HG03135 (cell line): ENCODE measurements at regions not wholly inside any gene's neighbourhood (a gene's known extent, or its start where the extent isn't known, plus 50 kb on each side); places are given as distances from the start of the nearest gene placed in this dataset.
"Not testable (repeated sequence)": the region's sequence is repeated elsewhere in the genome, so short reads cannot be mapped to it uniquely, and the experiment has no call there.

Experiments
- ATAC-seq: cut with Tn5 transposase; IDR thresholded peaks from one replicate; pipeline ENCODE4 v1.9.1; 2021; ENCODE audit warnings: mild to moderate bottlenecking, moderate library complexity; ENCODE audit not compliant: unreplicated experiment

DNA sequence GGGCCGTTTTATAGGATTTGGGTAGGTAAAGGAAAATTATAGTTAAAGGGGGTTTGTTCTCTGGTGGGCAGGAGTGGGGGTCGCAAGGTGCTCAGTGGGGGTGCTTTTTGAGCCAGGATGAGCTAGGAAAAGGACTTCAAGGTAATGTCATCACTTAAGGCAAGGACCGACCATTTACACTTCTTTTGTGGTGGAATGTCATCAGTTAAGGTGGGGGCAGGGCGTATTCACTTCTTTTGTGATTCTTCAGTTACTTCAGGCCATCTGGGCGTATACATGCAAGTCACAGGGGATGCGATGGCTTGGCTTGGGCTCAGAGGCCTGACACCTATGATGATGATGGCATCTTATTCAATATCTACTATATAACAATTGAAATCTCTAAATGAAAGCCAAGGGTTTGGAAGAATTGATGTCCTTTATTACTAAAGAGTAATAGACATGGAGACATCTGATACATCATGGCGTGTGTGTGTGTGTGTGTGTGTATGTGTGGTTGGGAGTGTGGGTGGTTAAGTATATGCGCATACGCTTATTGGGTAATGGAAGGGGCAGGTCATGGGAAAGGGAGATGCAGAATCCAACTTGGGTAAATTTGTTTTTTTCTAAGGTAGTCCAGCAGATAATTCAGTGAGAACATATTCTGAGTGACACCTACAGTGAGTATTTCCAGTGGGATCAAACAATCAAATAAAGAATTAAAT, 236.9 kb upstream of the DUSP10 start:
- not testable (repeated sequence) for ATAC-seq

- not testable (repeated sequence) for ATAC-seq
These were observed 231.9 kb upstream of the DUSP10 start for GRCh38 chr1:221973787-221974186.

DNA sequence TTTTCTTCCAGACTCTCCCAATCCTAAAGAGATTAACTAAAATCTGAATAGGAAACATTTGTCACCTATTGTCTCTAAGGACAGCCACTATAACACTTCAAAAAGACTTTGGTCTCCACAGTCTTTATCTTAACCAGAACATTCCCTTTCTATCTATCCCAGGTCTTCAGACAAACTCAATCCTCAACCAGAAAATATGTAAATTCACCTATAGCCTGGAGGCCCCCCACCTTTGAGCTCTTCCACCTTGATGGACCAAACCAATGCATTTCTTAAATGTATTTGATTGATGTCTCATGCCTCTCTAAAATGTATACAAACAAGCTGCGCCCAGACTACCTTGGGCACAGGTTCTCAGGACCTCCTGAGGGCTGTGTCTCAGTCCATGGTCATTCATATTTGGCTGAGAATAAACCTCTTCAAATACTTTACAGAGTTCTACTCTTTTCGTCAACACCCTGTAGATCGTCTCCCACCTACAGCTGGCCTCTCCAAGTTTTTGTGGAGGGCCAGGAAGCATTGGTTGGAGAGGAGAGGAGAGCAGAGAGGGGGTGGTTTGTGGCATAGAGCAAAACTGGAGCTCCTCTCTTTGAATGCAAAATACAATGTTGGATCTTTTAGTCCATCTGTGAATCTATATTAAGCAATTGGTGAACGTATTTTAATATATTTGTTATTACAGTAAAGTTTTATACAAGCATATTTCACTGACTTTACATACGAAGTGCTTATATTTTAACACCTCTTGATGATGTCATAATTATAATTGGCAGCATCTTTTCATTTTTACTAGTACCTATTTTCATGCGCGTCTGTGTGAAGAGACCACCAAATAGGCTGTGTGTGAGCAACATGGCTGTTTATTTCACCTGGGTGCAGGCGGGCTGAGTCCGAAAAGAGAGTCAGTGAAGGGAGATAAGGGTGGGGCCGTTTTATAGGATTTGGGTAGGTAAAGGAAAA, 230.7 kb upstream of the DUSP10 start:
- ATAC-seq, result no peak

- not testable (repeated sequence) for ATAC-seq
These were observed 229.1 kb upstream of the DUSP10 start for GRCh38 chr1:221971035-221971434.

GRCh38 chr1:221969298-221969858, 227.5 kb upstream of the DUSP10 start:
- ATAC-seq, result not testable (repeated sequence)

GRCh38 chr1:221967538-221967937, 225.6 kb upstream of the DUSP10 start:
- ATAC-seq, result not testable (repeated sequence)

DNA sequence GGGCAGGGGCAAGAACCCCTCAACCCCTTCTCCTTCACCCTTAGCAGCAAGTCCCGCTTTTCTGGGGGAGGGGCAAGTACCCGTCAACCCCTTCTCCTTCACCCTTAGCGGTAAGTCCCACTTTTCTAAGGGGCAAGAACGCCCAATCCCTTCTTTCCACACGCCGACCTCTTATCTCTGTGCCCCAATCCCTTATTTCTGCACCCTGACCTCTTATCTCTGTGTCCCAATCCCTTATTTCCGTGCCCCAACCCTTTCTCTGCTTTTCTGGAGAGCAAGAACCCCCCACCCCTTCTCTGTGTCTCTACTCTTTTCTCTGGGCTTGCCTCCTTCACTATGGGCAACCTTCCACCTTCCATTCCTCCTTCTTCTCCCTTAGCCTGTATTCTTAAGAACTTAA, 225.0 kb upstream of the DUSP10 start:
- not testable (repeated sequence) for ATAC-seq

GRCh38 chr1:221965891-221966290, 224.0 kb upstream of the DUSP10 start:
- ATAC-seq, result not testable (repeated sequence)

GRCh38 chr1:221965252-221965651, 223.4 kb upstream of the DUSP10 start:
- no peak for ATAC-seq

DNA sequence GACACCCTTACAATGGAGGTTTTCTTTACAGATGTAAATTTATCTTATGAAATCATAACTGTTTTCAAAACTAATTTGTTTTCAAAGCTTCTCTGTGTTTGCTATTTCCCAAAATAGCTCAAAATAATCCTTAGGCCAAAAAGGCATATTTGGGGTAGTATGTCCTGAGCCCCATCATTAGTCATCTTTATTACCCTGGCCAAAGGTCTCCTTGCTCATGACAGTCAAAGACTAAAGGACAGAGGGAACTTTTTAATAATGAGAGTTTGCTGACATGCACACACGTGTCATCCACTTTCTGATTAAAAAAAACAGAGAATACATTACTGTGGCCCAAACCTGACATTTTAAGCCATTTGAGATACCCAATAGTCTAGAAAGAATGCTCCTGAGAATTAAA, 221.9 kb upstream of the DUSP10 start:
- ATAC-seq, result no peak

DNA sequence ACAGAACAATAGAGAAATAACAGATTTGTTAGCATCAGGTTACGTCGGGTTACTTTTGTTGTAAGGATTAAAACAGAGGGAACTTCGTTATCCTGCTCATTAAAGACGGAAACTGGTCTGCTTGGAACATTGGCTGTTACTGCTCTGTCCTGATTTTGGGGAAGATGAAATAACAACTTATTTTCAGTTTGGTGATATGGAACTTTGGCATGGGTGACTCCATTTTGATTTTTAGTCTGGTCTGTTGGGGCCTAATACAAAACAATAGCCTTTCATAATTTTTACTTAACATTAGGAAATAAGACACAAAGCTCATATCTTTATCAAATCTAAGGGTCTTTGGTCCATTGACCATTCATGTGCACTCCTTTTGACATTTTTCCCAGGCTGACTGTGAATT, 220.5 kb upstream of the DUSP10 start:
- ATAC-seq, result no peak

GRCh38 chr1:221961532-221962292, 219.8 kb upstream of the DUSP10 start:
- peak; percentile 91 for ATAC-seq

DNA sequence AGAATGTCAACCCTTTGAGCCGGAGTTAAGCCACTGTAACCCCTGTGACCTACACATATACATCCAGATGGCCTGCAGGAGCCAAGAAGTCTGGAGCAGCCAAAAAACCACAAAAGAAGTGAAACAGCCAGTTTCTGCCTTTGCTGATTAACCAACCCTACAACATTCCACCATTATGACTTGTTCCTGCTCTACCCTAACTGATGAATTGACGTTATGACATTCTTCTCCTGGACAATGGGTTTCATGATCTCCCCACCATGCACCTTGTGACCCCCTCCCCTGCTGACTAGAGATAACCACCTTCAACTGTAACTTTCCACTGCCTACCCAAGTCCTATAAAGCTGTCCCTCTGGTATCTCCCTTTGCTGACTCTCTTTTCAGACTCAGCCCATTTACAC, 216.3 kb upstream of the DUSP10 start:
- ATAC-seq, result not testable (repeated sequence)

DNA sequence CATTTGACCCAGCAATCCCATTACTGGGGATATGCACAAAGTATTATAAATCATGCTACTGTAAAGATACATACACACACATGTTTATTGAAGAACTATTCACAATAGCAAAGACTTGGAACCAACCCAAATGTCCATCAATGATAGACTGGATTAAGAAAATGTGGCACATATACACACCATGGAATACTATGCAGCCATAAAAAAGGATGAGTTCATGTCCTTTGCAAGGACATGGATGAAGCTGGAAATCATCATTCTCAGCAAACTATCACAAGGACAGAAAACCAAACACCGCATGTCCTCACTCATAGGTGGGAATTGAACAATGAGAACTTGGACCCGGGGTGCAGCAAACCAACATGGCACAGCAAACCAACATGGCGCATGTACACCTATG, 215.5 kb upstream of the DUSP10 start:
- not testable (repeated sequence) for ATAC-seq

- ATAC-seq, result no peak
These were observed 208.1 kb upstream of the DUSP10 start for GRCh38 chr1:221949996-221950395.

- ATAC-seq, result no peak
These were observed 206.6 kb upstream of the DUSP10 start for GRCh38 chr1:221948459-221948858.

DNA sequence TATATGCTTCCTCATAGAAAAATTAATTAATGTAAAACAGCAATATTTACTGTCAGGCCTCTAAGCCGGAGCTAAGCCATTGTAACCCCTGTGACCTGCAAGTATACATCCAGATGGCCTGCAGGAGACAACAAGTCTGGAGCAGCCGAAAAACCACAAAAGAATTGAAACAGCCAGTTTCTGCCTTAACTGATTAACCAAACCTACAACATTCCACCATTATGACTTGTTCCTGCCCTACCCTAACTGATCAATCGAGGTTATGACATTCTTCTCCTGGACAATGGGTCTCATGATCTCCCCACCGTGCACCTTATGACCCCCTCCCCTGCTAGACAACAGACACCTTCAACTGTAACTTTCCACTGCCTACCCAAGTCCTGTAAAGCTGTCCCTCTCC, 205.8 kb upstream of the DUSP10 start:
- no peak for ATAC-seq

DNA sequence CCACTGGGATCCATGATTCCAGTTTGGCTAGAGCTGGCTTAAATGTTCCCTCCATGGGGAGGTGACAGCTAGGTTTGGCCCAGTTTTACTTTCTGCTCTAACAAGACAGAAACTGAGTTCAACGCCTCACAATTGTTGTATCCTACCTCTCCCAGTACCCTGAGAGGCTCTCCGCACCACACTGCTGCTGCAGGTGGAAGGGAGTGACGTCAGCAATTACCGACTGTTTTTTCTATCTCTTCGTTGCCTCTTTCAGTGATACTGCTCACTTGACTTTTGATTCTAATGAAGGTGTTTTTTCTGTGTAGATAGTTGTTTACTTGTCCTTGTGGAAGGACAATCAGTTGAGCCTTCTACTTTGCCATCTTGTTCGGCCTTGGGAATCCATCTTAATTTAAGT, 204.9 kb upstream of the DUSP10 start:
- ATAC-seq, result no peak

- no peak for ATAC-seq
These were observed 203.8 kb upstream of the DUSP10 start for GRCh38 chr1:221945669-221946068.

- no peak for ATAC-seq
These were observed 202.5 kb upstream of the DUSP10 start for GRCh38 chr1:221944247-221944870.
